GM21786 (cell line): ENCODE measurements at regions not wholly inside any gene's neighbourhood (a gene's known extent, or its start where the extent isn't known, plus 50 kb on each side); places are given as distances from the start of the nearest gene placed in this dataset.
"Not testable (repeated sequence)": the region's sequence is repeated elsewhere in the genome, so short reads cannot be mapped to it uniquely, and the experiment has no call there.

ENCODE experiments used
- ATAC-seq: cut with Tn5 transposase; IDR thresholded peaks from one replicate; pipeline ENCODE4 v1.9.1; 2021; ENCODE audit not compliant: unreplicated experiment

- no peak for ATAC-seq
These were observed 50.0 kb upstream of the TSC22D2 start for GRCh38 chr3:150357923-150358607.

GRCh38 chr3:150357140-150357539 lies 51.0 kb upstream of the TSC22D2 start:
- ATAC-seq, result no peak

- no peak for ATAC-seq
These were observed 52.5 kb upstream of the TSC22D2 start for GRCh38 chr3:150355574-150355973.

GRCh38 chr3:150352931-150353330 lies 55.2 kb upstream of the TSC22D2 start:
- ATAC-seq, result no peak

GRCh38 chr3:150351398-150351797 lies 56.7 kb upstream of the TSC22D2 start:
- no peak for ATAC-seq

GRCh38 chr3:150349314-150350097 lies 58.6 kb upstream of the TSC22D2 start:
- ATAC-seq, result no peak

- no peak for ATAC-seq
These were observed 59.6 kb upstream of the TSC22D2 start for GRCh38 chr3:150348500-150348899.

- ATAC-seq, result no peak
These were observed 60.9 kb upstream of the TSC22D2 start for GRCh38 chr3:150346981-150347863.

- ATAC-seq, result no peak
These were observed 61.8 kb upstream of the TSC22D2 start for GRCh38 chr3:150346266-150346665.

GRCh38 chr3:150345021-150345538 lies 63.0 kb upstream of the TSC22D2 start:
- ATAC-seq, result no peak

GRCh38 chr3:150344079-150344759 lies 63.9 kb upstream of the TSC22D2 start:
- no peak for ATAC-seq

- no peak for ATAC-seq
These were observed 65.1 kb upstream of the TSC22D2 start for GRCh38 chr3:150342896-150343467.

GRCh38 chr3:150341891-150342290 lies 66.2 kb upstream of the TSC22D2 start:
- ATAC-seq, result no peak

- ATAC-seq, result not testable (repeated sequence)
These were observed 71.7 kb upstream of the TSC22D2 start for GRCh38 chr3:150336363-150336762.

GRCh38 chr3:150335631-150336030 lies 72.5 kb upstream of the TSC22D2 start:
- no peak for ATAC-seq

- ATAC-seq, result no peak
These were observed 73.1 kb upstream of the TSC22D2 start for GRCh38 chr3:150334974-150335373.

- no peak for ATAC-seq
These were observed 74.6 kb upstream of the TSC22D2 start for GRCh38 chr3:150333477-150333876.

GRCh38 chr3:150331978-150332568 lies 76.0 kb upstream of the TSC22D2 start:
- ATAC-seq, result no peak

- ATAC-seq, result no peak
These were observed 77.2 kb upstream of the TSC22D2 start for GRCh38 chr3:150330872-150331271.

- no peak for ATAC-seq
These were observed 77.9 kb upstream of the TSC22D2 start for GRCh38 chr3:150330174-150330573.
